ENCODE measurements at regions not wholly inside any gene's neighbourhood (a gene's known extent, or its start where the extent isn't known, plus 50 kb on each side); places are given as distances from the start of the nearest gene placed in this dataset.

GRCh38 chr5:56692359-56693219, 122.8 kb upstream of the MAP3K1 start:
- no peak for DNase-seq (ENCODE audit: low read depth in 4 of 4, low spot score in 3 of 4)

GRCh38 chr5:56688402-56688801, 126.9 kb upstream of the MAP3K1 start:
- no peak for DNase-seq (ENCODE audit: low read depth in 4 of 4, low spot score in 3 of 4)

- DNase-seq (ENCODE audit: low read depth in 4 of 4, low spot score in 3 of 4), result no peak
Observed at GRCh38 chr5:56686337-56687195, 128.8 kb upstream of the MAP3K1 start.

GRCh38 chr5:56685503-56686217, 129.7 kb upstream of the MAP3K1 start:
- DNase-seq (ENCODE audit: low read depth in 4 of 4, low spot score in 3 of 4), result no peak

- DNase-seq (ENCODE audit: low read depth in 4 of 4, low spot score in 3 of 4), result no peak
Observed at GRCh38 chr5:56684159-56684558, 131.2 kb upstream of the MAP3K1 start.

- no peak for DNase-seq (ENCODE audit: low read depth in 4 of 4, low spot score in 3 of 4)
Observed at GRCh38 chr5:56683733-56684132, 131.6 kb upstream of the MAP3K1 start.

- DNase-seq (ENCODE audit: low read depth in 4 of 4, low spot score in 3 of 4), result no peak
Observed at GRCh38 chr5:56683281-56683680, 132.1 kb upstream of the MAP3K1 start.

GRCh38 chr5:56681346-56681745, 134.0 kb upstream of the MAP3K1 start:
- DNase-seq (ENCODE audit: low read depth in 4 of 4, low spot score in 3 of 4), result no peak

GRCh38 chr5:56680731-56681130, 134.6 kb upstream of the MAP3K1 start:
- no peak for DNase-seq (ENCODE audit: low read depth in 4 of 4, low spot score in 3 of 4)

- DNase-seq (ENCODE audit: low read depth in 4 of 4, low spot score in 3 of 4), result no peak
Observed at GRCh38 chr5:56677690-56678305, 137.6 kb upstream of the MAP3K1 start.

GRCh38 chr5:56676091-56676768, 139.1 kb upstream of the MAP3K1 start:
- no peak for DNase-seq (ENCODE audit: low read depth in 4 of 4, low spot score in 3 of 4)

GRCh38 chr5:56674441-56674840, 140.9 kb upstream of the MAP3K1 start:
- no peak for DNase-seq (ENCODE audit: low read depth in 4 of 4, low spot score in 3 of 4)

GRCh38 chr5:56673171-56673570, 142.2 kb upstream of the MAP3K1 start:
- DNase-seq (ENCODE audit: low read depth in 4 of 4, low spot score in 3 of 4), result no peak

- DNase-seq (ENCODE audit: low read depth in 4 of 4, low spot score in 3 of 4), result no peak
Observed at GRCh38 chr5:56671571-56671970, 143.8 kb upstream of the MAP3K1 start.

- DNase-seq (ENCODE audit: low read depth in 4 of 4, low spot score in 3 of 4), result no peak
Observed at GRCh38 chr5:56670916-56671315, 144.4 kb upstream of the MAP3K1 start.

- DNase-seq (ENCODE audit: low read depth in 4 of 4, low spot score in 3 of 4), result no peak
Observed at GRCh38 chr5:56669534-56670483, 145.5 kb upstream of the MAP3K1 start.

GRCh38 chr5:56668996-56669395, 146.4 kb upstream of the MAP3K1 start:
- no peak for DNase-seq (ENCODE audit: low read depth in 4 of 4, low spot score in 3 of 4)

- no peak for DNase-seq (ENCODE audit: low read depth in 4 of 4, low spot score in 3 of 4)
Observed at GRCh38 chr5:56667692-56668091, 147.7 kb upstream of the MAP3K1 start.

- no peak for DNase-seq (ENCODE audit: low read depth in 4 of 4, low spot score in 3 of 4)
Observed at GRCh38 chr5:56666901-56667300, 148.4 kb upstream of the MAP3K1 start.

All from left renal pelvis (tissue), 4 donors.